ENCODE measurements at regions not wholly inside any gene's neighbourhood (a gene's known extent, or its start where the extent isn't known, plus 50 kb on each side); places are given as distances from the start of the nearest gene placed in this dataset.

DNA sequence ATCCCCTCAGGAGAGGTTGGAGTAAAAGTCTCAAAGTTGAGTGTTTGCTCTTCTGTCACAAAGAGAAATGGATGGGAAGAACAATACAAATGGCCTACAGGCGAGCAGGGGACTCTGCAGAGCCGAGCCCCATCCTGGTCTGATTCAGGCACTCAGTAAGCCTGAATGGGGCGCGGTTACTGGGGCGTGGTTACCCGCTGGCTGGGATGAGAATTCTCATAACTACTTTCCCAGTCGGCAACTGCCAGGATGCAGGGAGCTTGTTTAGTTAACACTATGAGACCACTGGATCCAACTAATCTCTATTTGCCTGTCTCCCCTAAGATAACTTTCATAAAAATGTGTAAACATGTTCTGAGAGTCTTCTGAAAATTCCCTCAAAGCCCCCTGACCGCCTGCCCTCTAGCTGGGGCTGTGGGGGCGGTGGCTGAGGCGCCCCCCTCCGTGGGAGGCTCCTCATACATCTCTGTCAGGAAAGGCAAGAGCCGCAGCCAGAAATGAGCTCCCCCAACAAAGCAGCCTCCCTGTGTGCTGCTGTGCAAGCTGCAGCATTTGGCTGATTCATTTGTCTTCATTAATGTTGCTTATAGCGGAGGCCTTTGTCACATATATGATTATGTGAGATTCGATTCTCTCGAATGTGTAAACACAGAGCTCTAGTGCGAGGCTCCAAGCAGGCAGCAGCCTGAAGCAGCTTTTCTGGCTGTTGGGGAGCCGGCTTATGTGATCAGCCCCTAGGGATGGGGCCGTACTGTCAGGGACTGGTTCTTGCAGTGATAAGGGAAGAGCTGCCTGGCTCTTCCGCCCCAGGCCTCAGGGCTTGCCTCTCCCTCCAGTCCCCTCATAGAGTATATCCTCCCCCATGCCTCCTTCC is 126.1 kb upstream of the ARHGAP5 start:
- no peaks in the 10 kb centered on the region for H3K36me3 Mint-ChIP-seq (ENCODE audit: low read depth)
- H3K27me3 Mint-ChIP-seq: peaks cover 15% of the 10 kb centered on the region
- H3K4me1 Mint-ChIP-seq: peaks cover 5% of the 10 kb centered on the region
- no peak overlapping the region for H3K4me3 Mint-ChIP-seq
- DNase-seq: no peak
- no peak for ATAC-seq
- H3K9me3 Mint-ChIP-seq: no peaks in the 10 kb centered on the region
- H3K27ac Mint-ChIP-seq: no peak overlapping the region

DNA sequence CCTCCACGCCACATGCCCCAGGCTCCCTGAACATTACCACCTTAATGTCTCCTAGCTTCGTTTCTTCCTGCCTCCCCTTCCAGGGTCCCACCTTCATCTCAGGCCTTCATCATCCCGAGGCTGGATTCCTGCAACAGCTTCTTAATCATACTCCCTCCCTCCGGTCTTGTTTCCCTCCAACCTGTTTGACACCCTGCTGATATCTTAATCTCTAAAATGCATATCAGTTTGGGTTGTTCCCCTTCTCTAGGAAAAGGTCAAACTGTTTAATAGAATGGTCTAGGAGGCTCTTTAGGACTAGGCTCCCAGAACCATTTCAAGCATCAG is 125.5 kb upstream of the ARHGAP5 start:
- Mint-ChIP-seq H3K4me1 (peaks cover 5% of the 10 kb centered on the region), H3K4me3 (no peak overlapping the region), H3K27me3 (peaks cover 17% of the 10 kb centered on the region), H3K36me3 (ENCODE audit: low read depth) (no peaks in the 10 kb centered on the region), H3K9me3 (no peaks in the 10 kb centered on the region), H3K27ac (no peak overlapping the region)
- no peak for ATAC-seq
- DNase-seq: no peak

DNA sequence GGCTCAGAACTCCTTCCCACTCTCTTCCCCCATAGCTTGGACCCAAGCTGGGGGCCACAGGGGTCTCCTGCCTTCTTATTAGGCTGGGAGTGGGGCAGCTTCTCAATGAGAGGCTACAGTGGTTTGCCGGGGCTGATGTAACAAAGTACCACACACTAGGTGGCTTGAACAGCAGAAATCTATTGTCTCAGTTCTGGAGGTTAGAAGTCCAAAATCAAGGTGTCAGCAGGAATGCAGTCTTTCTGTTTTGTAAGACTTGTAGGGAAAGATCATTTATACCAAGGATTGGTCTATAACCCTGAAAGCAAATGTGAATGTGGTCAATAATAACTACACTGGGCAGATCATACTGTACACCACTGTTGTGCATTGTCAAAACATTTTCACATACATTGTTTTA is 124.5 kb upstream of the ARHGAP5 start:
- H3K4me3 Mint-ChIP-seq: no peak overlapping the region
- no peaks in the 10 kb centered on the region for H3K36me3 Mint-ChIP-seq (ENCODE audit: low read depth)
- DNase-seq: no peak
- H3K4me1 Mint-ChIP-seq: peaks cover 5% of the 10 kb centered on the region
- no peaks in the 10 kb centered on the region for H3K9me3 Mint-ChIP-seq
- H3K27me3 Mint-ChIP-seq: peaks cover 19% of the 10 kb centered on the region
- H3K27ac Mint-ChIP-seq: no peak overlapping the region
- no peak for ATAC-seq

DNA sequence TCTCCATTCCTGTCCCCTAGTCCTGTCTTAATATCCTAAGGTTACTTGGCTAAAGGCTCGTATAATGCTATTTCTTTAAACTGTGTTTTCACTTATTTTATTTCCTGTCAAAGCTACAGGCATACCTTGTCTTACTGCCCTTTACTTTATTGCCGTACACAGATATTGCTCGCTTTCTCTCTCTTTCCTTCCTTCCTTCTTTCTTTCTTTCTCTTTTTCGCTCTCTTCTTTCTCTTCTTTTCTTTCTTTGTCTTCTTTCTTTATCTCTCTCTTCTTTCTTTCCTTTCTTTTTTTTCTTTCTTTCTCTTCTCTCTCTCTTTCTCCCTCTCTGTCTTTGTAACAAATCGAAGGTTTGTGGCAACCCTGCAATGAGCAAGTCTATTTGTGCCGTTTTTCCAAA is 123.9 kb upstream of the ARHGAP5 start:
- Mint-ChIP-seq H3K4me3 (no peak overlapping the region), H3K9me3 (no peaks in the 10 kb centered on the region)

DNA sequence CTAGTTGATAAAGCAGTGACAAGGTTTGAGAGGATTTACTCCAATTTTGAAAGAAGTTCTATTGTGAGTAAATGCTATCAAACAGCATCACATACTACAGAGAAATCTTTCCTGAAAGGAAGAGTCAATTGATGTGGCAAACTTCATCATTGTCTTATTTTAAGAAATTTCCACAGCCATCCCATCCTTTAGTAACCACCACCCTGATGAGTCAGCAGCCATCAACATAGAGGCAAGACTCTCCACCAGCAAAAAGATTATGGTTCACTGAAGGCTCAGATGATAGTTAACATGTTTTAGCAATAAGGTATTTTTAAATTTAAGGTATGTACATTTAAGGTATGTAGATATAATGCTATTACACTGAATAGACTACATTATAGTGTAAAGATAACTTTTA is 122.1 kb upstream of the ARHGAP5 start:
- Mint-ChIP-seq H3K9me3 (no peaks in the 10 kb centered on the region), H3K27me3 (peaks cover 16% of the 10 kb centered on the region), H3K27ac (no peak overlapping the region), H3K4me1 (peaks cover 5% of the 10 kb centered on the region), H3K4me3 (no peak overlapping the region), H3K36me3 (ENCODE audit: low read depth) (no peaks in the 10 kb centered on the region)
- ATAC-seq (no peak), DNase-seq (no peak)

More for the DNA sequence above, 123.9 kb upstream of the ARHGAP5 start:
- Mint-ChIP-seq H3K27me3 (peaks cover 19% of the 10 kb centered on the region), H3K36me3 (ENCODE audit: low read depth) (no peaks in the 10 kb centered on the region), H3K4me1 (peaks cover 5% of the 10 kb centered on the region), H3K27ac (no peak overlapping the region)
- ATAC-seq (no peak), DNase-seq (no peak)

DNA sequence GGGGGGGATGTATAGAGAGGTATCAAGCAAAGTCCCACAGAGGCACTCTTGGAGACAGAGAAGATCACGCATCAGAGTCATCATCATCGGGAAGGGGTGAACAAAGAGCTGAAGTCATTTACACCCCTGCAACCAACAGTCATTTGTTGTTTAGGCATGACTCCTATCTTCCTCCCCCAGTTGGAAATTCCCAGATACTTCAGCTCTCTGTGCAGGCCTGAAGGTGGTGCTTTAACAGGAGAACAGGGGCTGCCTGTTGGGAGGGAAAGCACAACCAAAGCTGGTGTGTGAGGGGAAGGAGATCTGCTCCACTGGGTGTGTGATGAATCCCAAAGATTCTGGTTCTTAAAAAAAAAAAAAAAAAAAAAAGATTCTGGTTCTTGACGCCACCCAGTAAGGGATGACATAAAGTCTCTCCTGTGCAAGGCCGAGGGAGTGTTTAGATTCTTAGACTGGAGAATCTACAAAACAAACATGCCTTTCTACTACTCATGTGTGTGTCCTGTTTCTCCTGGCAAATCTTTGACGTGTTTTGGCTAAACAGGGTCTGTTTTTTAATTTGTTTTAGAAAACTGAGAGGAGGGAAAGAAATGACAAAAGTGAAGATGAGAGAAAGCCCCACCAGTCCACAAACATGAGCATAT is 121.0 kb upstream of the ARHGAP5 start:
- Mint-ChIP-seq H3K36me3 (ENCODE audit: low read depth) (no peaks in the 10 kb centered on the region), H3K4me3 (no peak overlapping the region), H3K27me3 (peaks cover 9% of the 10 kb centered on the region), H3K27ac (no peak overlapping the region), H3K9me3 (peaks cover 6% of the 10 kb centered on the region), H3K4me1 (peaks cover 5% of the 10 kb centered on the region)
- ATAC-seq (no peak), DNase-seq (no peak)

DNA sequence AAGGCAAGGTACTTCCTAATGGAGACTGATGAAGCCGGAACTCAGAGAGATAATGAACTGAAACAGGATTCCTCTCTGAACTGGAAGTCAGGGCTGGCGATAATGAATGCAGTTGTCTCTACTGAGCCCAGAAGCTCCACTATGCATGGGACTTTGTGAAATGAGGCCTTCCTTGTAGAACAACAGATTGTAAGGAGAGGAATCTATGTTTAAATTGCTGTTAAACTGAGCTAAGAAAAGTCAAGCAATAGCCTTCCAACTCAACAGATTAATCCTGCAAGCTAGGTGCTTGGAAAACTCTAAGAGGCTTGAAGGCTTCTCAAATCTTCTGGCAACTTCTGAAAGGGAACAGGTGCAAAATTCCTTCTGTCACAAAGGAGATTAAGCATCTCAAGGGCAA is 119.5 kb upstream of the ARHGAP5 start:
- DNase-seq: no peak
- peaks cover 13% of the 10 kb centered on the region for H3K27me3 Mint-ChIP-seq
- H3K4me3 Mint-ChIP-seq: no peak overlapping the region
- H3K36me3 Mint-ChIP-seq (ENCODE audit: low read depth): no peaks in the 10 kb centered on the region
- H3K27ac Mint-ChIP-seq: no peak overlapping the region
- peaks cover 5% of the 10 kb centered on the region for H3K4me1 Mint-ChIP-seq
- H3K9me3 Mint-ChIP-seq: peaks cover 6% of the 10 kb centered on the region
- no peak for ATAC-seq

DNA sequence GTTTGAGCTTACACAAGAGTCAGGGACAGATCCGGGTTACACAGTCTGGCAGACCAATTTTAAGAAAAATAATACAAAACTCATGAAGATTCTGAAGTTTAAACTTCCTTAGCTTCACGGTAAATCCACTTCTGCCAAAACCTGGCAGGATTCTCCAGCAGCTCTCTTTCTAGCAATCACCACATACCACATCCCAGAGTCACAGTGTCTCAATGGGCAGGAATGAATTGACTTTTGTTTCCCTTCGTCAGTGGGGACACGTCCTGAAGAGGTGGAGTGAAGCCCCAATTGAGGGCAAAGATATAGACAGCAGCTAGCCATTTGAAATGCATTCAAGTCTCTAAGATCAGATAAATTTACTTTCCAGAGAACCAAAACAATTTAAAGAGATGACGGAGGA is 117.1 kb upstream of the ARHGAP5 start:
- DNase-seq (no peak), ATAC-seq (no peak)
- Mint-ChIP-seq H3K9me3 (peaks cover 6% of the 10 kb centered on the region), H3K27ac (no peak overlapping the region), H3K4me1 (peaks cover under 1% of the 10 kb centered on the region), H3K36me3 (ENCODE audit: low read depth) (no peaks in the 10 kb centered on the region), H3K4me3 (no peak overlapping the region), H3K27me3 (peaks cover 10% of the 10 kb centered on the region)

DNA sequence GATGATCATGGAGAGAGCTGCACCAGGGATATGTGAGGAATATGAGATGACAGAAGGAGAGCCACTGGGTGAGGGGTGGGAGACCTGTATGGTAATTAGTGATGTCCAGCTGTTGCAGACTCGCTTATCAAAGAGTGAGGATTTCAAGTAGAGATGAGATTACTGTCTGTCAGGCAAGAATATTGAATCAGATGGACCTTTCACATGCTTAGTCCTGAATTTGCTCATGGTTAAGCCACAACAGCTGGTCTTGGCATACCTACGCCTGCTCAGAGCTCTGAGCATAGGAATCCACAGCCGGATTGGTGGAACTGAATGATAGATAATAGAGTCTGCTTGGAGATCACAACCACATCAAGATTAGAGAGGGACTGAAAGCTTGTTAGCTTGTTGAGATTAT is 115.2 kb upstream of the ARHGAP5 start:
- Mint-ChIP-seq H3K9me3 (peaks cover 6% of the 10 kb centered on the region), H3K27ac (no peak overlapping the region), H3K36me3 (ENCODE audit: low read depth) (no peaks in the 10 kb centered on the region), H3K27me3 (peaks cover 4% of the 10 kb centered on the region), H3K4me1 (no peaks in the 10 kb centered on the region), H3K4me3 (no peak overlapping the region)
- ATAC-seq (no peak), DNase-seq (no peak)

DNA sequence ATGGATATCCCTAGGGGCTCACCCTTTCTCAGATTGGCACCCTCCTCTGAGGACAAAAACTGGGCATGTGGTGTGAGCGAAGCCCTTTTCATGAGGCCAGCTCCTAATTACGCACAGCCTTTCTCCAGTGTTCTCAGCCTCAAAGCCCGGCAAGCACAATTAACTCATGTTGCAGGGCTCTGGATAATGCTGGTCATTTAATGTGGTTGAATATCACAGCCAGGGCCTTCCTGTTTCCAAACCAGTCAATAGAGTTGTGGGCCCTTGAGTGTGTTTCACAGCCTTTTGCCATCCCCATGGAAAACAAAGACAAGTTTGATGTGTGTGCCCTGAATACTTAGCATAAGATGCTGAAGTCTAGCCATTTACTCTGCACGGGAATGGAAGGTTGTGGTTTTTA is 114.2 kb upstream of the ARHGAP5 start:
- H3K36me3 Mint-ChIP-seq (ENCODE audit: low read depth): no peaks in the 10 kb centered on the region
- H3K9me3 Mint-ChIP-seq: peaks cover 6% of the 10 kb centered on the region
- no peak overlapping the region for H3K4me3 Mint-ChIP-seq
- ATAC-seq: no peak
- H3K27ac Mint-ChIP-seq: no peak overlapping the region
- H3K4me1 Mint-ChIP-seq: no peaks in the 10 kb centered on the region
- peaks cover 4% of the 10 kb centered on the region for H3K27me3 Mint-ChIP-seq
- no peak for DNase-seq

DNA sequence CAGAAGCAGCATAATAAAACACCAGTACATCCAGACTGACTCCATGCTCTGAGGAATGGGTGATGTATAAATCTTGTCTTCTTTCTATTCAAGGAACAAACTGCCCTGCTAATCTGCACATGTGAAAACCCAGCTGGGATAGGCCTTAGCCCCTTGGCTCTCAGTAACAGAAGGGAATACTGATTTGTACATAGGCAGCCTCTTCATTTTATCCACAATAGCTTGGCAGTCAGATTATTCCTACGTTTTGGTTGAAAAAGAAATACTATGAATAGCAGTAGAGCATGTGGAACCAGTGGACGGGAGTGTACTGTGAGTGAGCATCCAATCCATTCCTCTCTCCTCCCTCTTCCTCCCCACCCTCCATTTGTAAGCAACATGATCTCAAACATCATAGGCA is 113.5 kb upstream of the ARHGAP5 start:
- H3K27me3 Mint-ChIP-seq: peaks cover 4% of the 10 kb centered on the region
- no peak overlapping the region for H3K4me3 Mint-ChIP-seq
- no peak overlapping the region for H3K27ac Mint-ChIP-seq
- peaks cover 6% of the 10 kb centered on the region for H3K9me3 Mint-ChIP-seq
- no peaks in the 10 kb centered on the region for H3K36me3 Mint-ChIP-seq (ENCODE audit: low read depth)
- ATAC-seq (no peak), DNase-seq (no peak)
- no peaks in the 10 kb centered on the region for H3K4me1 Mint-ChIP-seq

DNA sequence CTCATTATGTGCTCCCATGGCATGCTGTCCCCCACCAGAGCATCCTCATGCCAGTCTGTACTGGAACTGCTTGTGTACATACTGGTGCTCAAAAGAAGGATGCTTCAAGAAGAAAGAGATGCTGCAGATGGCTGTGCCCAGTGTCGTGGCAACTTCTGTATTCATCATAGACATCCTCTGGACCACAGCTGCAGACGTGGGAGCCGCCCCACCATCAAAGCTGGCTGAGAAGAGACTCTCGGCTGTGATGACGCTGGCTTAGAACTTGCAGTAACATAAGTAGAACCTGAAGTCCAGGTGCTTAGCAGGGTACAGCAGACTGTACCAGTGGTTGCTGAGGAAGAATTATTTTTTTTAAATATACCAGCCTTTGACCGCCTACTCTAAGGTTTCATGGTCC is 112.6 kb upstream of the ARHGAP5 start:
- no peak overlapping the region for H3K4me3 Mint-ChIP-seq
- no peak for ATAC-seq
- H3K27ac Mint-ChIP-seq: no peak overlapping the region
- no peaks in the 10 kb centered on the region for H3K36me3 Mint-ChIP-seq (ENCODE audit: low read depth)
- no peaks in the 10 kb centered on the region for H3K4me1 Mint-ChIP-seq
- no peak for DNase-seq
- peaks cover 4% of the 10 kb centered on the region for H3K27me3 Mint-ChIP-seq
- peaks cover 6% of the 10 kb centered on the region for H3K9me3 Mint-ChIP-seq

DNA sequence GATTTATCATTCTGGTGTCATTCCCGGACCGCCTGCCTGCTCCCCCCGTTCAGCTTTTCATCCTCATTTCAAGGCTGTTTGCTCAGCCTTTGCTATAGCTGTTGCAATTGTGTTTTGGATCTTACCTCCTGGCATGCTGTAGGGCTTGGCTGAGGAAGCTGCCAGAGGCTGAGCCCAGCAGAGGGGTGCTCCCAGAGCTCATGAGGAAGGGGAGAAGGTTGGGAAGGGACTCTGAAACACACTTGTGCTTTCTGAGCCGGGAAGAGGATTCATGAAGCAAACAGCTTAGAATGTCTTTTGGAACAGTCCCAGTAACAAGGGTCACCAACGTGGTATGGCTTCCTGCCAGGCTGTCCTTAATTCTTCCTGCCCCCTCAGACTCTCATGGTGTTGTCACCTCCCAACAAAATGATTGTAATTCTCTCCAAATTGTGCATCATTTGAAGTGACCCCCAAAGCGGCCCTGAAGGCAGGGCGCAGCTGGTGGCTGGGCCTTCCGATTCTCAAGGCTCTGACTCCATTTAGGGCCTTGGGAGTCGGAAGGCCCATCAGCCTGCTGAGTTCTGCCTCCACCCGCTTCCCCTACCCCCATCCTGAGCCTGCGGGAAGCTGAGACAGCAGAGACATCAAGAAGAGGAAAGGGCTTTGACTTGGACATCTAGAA is 111.9 kb upstream of the ARHGAP5 start:
- H3K9me3 Mint-ChIP-seq: peaks cover 5% of the 10 kb centered on the region
- no peak overlapping the region for H3K4me3 Mint-ChIP-seq
- no peaks in the 10 kb centered on the region for H3K4me1 Mint-ChIP-seq
- no peak overlapping the region for H3K27ac Mint-ChIP-seq
- peaks cover 4% of the 10 kb centered on the region for H3K27me3 Mint-ChIP-seq
- DNase-seq: no peak
- H3K36me3 Mint-ChIP-seq (ENCODE audit: low read depth): no peaks in the 10 kb centered on the region
- ATAC-seq: no peak

DNA sequence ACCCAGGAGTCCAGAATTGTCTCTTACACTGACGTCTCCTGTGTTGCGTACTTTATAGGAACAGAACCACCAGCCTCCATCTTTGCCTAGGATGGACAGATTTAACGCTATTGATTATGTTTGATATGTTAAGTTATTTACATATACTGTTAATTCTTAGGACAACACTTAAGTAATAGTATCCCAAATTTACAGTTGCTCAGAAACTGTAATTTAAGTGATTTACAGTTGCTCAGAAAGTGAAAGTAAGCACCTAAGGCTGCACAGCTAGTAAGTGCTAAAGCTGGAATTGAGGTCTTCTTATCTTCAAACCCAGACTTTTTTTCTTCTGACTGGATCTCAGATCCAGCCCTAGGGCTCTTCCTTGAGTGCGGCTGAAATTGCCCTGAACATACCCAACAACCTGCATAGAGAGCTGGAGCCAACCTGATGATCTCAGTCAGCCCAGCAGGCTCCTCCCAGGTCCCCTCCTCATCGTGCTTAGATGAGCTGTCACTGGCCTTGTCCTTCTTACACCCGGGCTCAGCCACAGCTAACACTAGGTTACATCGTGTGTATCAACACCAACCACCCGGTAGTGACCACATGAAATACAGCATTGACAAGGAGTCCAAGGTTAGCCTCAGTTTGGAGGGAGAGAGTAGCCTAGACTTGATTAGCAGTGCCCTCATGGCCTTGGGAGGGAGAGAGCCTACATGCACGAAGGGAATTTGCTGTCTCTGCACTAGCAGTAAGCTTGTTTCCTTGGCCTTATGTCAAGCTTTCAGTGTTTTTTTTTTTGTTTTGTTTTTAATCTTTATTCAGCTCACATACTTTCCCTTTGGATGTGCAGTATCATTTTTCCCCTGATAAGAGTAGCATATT is 111.1 kb upstream of the ARHGAP5 start:
- ATAC-seq: no peak
- peaks cover 4% of the 10 kb centered on the region for H3K27me3 Mint-ChIP-seq

More for the DNA sequence above, 111.1 kb upstream of the ARHGAP5 start:
- Mint-ChIP-seq H3K4me1 (no peaks in the 10 kb centered on the region), H3K4me3 (no peak overlapping the region), H3K36me3 (ENCODE audit: low read depth) (no peaks in the 10 kb centered on the region), H3K27ac (no peak overlapping the region), H3K9me3 (no peaks in the 10 kb centered on the region)
- DNase-seq: no peak

Data from activated naive CD8-positive, alpha-beta T cell treated with anti-CD3 and anti-CD28 coated beads, Interleukin-2, amount 50 U/mL, for 24 hours (primary cell).